ENCODE measurements at regions not wholly inside any gene's neighbourhood (a gene's known extent, or its start where the extent isn't known, plus 50 kb on each side); places are given as distances from the start of the nearest gene placed in this dataset.

- Histone ChIP-seq H3K4me3 (no peak overlapping the region), H3K27me3 (ENCODE audit: control insufficient read depth in 3 of 3, insufficient read depth in 3 of 3, low read length in 2 of 3) (no peaks in the 10 kb centered on the region), H3K4me1 (ENCODE audit: control insufficient read depth in 5 of 5, insufficient read depth in 5 of 5, low read length in 5 of 5) (peaks cover 0 to 3% (median 0%) of the 10 kb centered on the region in 5 donors), H3K9ac (ENCODE audit: insufficient read depth in 1 of 2, low read length in 2 of 2) (no peak overlapping the region), H3K9me3 (ENCODE audit: control insufficient read depth in 4 of 4, insufficient read depth in 3 of 4, low read length in 3 of 4) (no peaks in the 10 kb centered on the region), H3K27ac (ENCODE audit: low read depth in 1 of 2, low read length in 1 of 2) (no peak overlapping the region), H3K36me3 (ENCODE audit: control insufficient read depth in 4 of 4, insufficient read depth in 4 of 4, low read length in 4 of 4) (no peaks in the 10 kb centered on the region)
- DNase-seq: no peak
- no peak for ATAC-seq (ENCODE audit: insufficient read depth, low FRiP score)
- TF ChIP-seq CTCF (IDR thresholded peaks at IDR 0.05; ENCODE audit: control extremely low read depth, extremely low read depth): no peak
- WGBS, 2 donors: 96 to 97% methylated on average over 5 of the region's 5 CpGs
Observed at GRCh38 chr2:186209532-186209931, 276.5 kb upstream of the ZC3H15 start.

GRCh38 chr2:186220409-186220808 is 265.7 kb upstream of the ZC3H15 start:
- WGBS, 2 donors: 91 to 94% methylated on average over 5 of the region's 5 CpGs
- H3K27me3 ChIP-seq (ENCODE audit: control insufficient read depth in 3 of 3, insufficient read depth in 3 of 3, low read length in 2 of 3): no peaks in the 10 kb centered on the region
- no peak for DNase-seq

GRCh38 chr2:186229265-186229664 is 256.8 kb upstream of the ZC3H15 start:
- no peaks in the 10 kb centered on the region for H3K36me3 ChIP-seq (ENCODE audit: control insufficient read depth in 4 of 4, insufficient read depth in 4 of 4, low read length in 4 of 4)
- no peak for ATAC-seq (ENCODE audit: insufficient read depth, low FRiP score)
- H3K9me3 ChIP-seq (ENCODE audit: control insufficient read depth in 4 of 4, insufficient read depth in 3 of 4, low read length in 3 of 4): peaks cover 0 to 18% (median 12%) of the 10 kb centered on the region in 4 donors
- H3K27ac ChIP-seq (ENCODE audit: low read depth in 1 of 2, low read length in 1 of 2): no peak overlapping the region
- 84 to 88% methylated on average over 1 of the region's 1 CpG for WGBS, 2 donors
- H3K9ac ChIP-seq (ENCODE audit: insufficient read depth in 1 of 2, low read length in 2 of 2): no peak overlapping the region
- no peak for TF ChIP-seq CTCF (IDR thresholded peaks at IDR 0.05; ENCODE audit: control extremely low read depth, extremely low read depth)
- H3K4me1 ChIP-seq (ENCODE audit: control insufficient read depth in 5 of 5, insufficient read depth in 5 of 5, low read length in 5 of 5): no peaks in the 10 kb centered on the region
- DNase-seq: no peak
- H3K4me3 ChIP-seq: no peak overlapping the region
- no peaks in the 10 kb centered on the region for H3K27me3 ChIP-seq (ENCODE audit: control insufficient read depth in 3 of 3, insufficient read depth in 3 of 3, low read length in 2 of 3)

More at GRCh38 chr2:186220409-186220808, 265.7 kb upstream of the ZC3H15 start:
- TF ChIP-seq CTCF (IDR thresholded peaks at IDR 0.05; ENCODE audit: control extremely low read depth, extremely low read depth): no peak
- ATAC-seq (ENCODE audit: insufficient read depth, low FRiP score): no peak
- Histone ChIP-seq H3K4me1 (ENCODE audit: control insufficient read depth in 5 of 5, insufficient read depth in 5 of 5, low read length in 5 of 5) (peaks cover 0 to 3% (median 0%) of the 10 kb centered on the region in 5 donors), H3K9ac (ENCODE audit: insufficient read depth in 1 of 2, low read length in 2 of 2) (no peak overlapping the region), H3K4me3 (no peak overlapping the region), H3K36me3 (ENCODE audit: control insufficient read depth in 4 of 4, insufficient read depth in 4 of 4, low read length in 4 of 4) (no peaks in the 10 kb centered on the region), H3K9me3 (ENCODE audit: control insufficient read depth in 4 of 4, insufficient read depth in 3 of 4, low read length in 3 of 4) (peaks cover 0 to 3% (median 1%) of the 10 kb centered on the region in 4 donors), H3K27ac (ENCODE audit: low read depth in 1 of 2, low read length in 1 of 2) (no peak overlapping the region)

GRCh38 chr2:186241874-186242273 is 244.2 kb upstream of the ZC3H15 start:
- no peaks in the 10 kb centered on the region for H3K9me3 ChIP-seq (ENCODE audit: control insufficient read depth in 4 of 4, insufficient read depth in 3 of 4, low read length in 3 of 4)
- no peak for ATAC-seq (ENCODE audit: insufficient read depth, low FRiP score)
- WGBS, 2 donors: 94 to 96% methylated on average over 4 of the region's 4 CpGs
- H3K36me3 ChIP-seq (ENCODE audit: control insufficient read depth in 4 of 4, insufficient read depth in 4 of 4, low read length in 4 of 4): no peaks in the 10 kb centered on the region
- no peak for TF ChIP-seq CTCF (IDR thresholded peaks at IDR 0.05; ENCODE audit: control extremely low read depth, extremely low read depth)
- DNase-seq: no peak
- no peak overlapping the region for H3K4me3 ChIP-seq
- H3K4me1 ChIP-seq (ENCODE audit: control insufficient read depth in 5 of 5, insufficient read depth in 5 of 5, low read length in 5 of 5): no peaks in the 10 kb centered on the region
- H3K9ac ChIP-seq (ENCODE audit: insufficient read depth in 1 of 2, low read length in 2 of 2): no peak overlapping the region
- H3K27me3 ChIP-seq (ENCODE audit: control insufficient read depth in 3 of 3, insufficient read depth in 3 of 3, low read length in 2 of 3): no peaks in the 10 kb centered on the region
- no peak overlapping the region for H3K27ac ChIP-seq (ENCODE audit: low read depth in 1 of 2, low read length in 1 of 2)

Measured in lung (tissue), 11 donors.